IPS DF 19.7 (cell line): ENCODE measurements at regions not wholly inside any gene's neighbourhood (a gene's known extent, or its start where the extent isn't known, plus 50 kb on each side); places are given as distances from the start of the nearest gene placed in this dataset.
"Not testable (repeated sequence)": the region's sequence is repeated elsewhere in the genome, so short reads cannot be mapped to it uniquely, and the experiment has no call there.

ENCODE experiments used
- DNase-seq: peaks from one replicate; pipeline ENCODE4 v3.0.0-alpha.2; 2013; ENCODE audit warnings: low read depth, low spot score

DNA sequence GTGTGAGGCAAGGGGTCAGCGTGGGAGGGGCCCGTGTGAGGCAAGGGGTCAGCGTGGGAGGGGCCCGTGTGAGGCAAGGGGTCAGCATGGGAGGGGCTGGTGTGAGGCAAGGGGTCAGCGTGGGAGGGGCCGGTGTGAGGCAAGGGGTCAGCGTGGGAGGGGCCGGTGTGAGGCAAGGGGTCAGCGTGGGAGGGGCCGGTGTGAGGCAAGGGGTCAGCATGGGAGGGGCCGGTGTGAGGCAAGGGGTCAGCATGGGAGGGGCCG is 119.2 kb downstream of the SEPTIN14 start:
- DNase-seq, result not testable (repeated sequence)

DNA sequence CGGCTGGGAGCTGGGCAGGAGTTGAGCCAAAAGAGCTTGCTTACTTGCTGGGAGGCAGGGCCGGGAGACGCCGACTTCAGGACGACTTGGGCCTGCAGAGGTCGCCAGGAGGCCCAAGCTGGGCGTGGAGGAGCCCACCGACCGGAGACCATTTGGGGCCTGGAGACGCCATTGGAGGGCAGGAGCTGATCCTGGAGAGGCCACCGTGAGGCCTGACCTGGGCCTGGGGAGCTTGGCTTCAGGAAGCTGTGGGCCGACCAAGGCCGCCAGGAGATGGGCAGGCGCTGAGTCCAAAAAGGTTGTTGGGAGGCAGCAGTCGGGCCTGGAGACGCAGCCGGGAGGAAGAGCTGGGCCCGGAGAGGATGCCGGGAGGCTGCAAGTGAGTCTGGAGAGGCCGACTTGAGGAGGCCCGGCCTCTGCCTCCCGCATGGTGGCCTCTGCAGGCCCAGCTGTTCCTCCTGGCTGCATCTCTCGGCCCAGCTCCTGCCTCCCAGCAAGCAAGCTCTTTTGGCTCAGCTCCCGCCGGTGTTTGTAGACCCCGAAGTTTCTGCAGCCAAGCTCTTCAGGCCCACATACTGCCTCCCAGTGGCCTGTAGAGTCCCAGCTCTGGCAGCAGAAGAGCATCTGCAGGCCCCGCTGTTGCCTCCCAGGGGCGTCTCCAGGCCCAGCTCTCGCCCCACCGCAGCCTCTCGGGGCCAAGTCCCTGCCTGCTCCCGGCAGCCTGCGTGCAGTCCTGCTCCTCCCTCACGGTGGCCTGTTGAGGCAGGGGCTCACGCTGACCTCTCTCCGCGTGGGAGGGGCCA is 119.7 kb downstream of the SEPTIN14 start:
- not testable (repeated sequence) for DNase-seq

DNA sequence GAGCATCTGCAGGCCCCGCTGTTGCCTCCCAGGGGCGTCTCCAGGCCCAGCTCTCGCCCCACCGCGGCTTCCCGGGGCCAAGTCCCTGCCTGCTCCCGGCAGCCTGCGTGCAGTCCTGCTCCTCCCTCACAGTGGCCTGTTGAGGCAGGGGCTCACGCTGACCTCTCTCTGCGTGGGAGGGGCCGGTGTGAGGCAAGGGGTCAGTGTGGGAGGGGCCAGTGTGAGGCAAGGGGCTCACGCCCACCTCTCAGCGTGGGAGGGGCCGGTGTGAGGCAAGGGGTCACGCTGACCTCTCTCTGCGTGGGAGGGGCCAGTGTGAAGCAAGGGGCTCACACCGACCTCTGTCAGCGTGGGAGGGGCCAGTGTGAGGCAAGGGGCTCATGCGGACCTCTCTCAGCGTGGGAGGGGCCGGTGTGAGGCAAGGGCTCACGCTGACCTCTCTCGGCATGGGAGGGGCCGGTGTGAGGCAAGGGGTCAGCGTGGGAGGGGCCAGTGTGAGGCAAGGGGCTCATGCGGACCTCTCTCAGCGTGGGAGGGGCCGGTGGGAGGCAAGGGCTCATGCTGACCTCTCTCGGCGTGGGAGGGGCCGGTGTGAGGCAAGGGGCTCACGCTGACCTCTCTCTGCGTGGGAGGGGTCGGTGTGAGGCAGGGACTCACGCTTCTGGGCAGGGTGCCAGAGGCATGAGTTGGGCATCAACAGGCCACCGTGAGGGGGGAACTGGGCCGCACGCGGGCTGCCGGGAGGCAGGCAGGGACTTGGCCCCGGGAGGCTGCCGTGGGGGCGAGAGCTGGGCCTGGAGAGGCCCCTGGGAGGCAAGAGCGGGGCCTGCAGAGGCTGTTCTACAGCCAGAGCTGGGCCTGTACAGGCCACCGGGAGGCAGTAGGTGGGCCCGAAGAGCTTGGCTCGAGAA is 120.6 kb downstream of the SEPTIN14 start:
- DNase-seq, result not testable (repeated sequence)

DNA sequence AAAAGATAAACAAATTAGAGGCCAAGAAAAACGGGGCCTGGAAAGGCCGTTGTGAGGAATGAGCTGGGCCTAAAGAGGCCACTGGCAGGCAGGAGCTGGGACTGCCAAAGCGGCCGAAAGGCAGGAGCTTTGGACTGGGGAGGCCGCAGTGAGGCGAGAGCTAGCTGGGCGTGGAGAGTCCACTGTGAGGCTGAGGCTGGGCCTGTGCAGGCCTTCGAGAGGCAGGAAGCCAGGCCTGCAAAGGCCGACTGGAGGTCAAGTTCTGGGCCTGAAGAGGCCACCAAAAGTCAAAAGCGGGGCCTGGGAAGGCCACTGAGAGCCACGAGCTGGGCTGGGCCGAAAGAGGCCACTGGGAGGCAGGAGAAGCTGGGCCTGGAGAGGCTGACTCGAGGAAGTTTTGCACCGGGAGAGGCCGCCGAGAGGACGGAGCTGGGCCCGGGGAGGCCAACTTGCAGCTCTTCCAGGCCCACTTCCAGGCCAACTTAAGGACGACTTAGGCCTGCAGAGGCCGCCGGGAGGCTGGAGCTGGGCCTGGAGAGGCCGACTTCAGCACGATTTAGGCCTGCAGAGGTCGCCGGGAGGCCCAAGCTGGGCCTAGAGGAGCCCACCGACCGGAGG is 121.8 kb downstream of the SEPTIN14 start:
- DNase-seq, result not testable (repeated sequence)

DNA sequence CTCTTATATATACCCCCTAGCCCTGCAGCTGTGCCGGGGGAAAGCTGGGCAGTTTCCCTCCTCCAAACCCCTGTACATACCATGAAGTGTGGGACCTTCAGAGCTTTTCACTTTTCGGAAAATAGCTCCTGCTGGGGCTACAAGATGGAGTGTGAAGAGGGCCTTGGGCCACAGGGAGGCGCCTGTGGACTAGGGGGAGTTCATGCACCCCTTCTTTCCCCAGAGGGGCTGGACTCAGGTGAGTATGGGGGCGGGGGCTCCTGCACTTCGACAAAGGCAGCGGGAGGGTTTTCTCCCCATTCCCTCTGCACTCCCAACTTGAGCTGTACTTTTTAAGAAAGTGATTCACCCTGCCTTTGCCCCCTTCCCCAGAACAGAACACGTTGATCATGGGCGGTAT is 122.5 kb downstream of the SEPTIN14 start:
- DNase-seq, result not testable (repeated sequence)

DNA sequence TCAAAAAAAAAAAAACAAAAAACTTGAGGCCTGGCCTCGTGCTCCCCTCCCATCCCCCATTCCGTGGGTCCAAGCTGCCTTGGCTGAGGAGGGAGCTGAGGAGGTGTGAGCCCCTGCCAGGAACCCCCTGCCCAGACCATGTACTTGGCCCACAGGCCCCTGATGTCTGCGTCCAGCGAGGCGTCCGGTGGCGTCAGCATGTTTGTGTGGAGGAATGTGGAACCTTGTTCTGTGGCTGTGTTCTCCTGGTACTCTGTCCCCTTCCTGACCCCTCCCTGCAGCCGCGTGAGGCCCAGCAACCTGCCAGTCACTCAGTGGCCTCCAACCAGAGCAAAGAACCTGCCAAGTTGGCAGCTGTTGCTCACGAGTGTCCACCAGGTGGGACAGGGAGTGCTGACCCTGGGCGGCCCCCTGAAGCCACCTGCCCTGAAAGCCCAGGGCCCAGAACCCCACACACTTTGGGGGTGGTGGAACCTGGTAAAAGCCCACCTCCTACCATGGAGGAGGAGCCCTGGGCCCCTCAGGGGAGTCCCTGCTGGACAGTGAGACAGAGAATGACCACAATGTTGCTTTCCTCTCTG is 125.8 kb downstream of the SEPTIN14 start:
- not testable (repeated sequence) for DNase-seq

DNA sequence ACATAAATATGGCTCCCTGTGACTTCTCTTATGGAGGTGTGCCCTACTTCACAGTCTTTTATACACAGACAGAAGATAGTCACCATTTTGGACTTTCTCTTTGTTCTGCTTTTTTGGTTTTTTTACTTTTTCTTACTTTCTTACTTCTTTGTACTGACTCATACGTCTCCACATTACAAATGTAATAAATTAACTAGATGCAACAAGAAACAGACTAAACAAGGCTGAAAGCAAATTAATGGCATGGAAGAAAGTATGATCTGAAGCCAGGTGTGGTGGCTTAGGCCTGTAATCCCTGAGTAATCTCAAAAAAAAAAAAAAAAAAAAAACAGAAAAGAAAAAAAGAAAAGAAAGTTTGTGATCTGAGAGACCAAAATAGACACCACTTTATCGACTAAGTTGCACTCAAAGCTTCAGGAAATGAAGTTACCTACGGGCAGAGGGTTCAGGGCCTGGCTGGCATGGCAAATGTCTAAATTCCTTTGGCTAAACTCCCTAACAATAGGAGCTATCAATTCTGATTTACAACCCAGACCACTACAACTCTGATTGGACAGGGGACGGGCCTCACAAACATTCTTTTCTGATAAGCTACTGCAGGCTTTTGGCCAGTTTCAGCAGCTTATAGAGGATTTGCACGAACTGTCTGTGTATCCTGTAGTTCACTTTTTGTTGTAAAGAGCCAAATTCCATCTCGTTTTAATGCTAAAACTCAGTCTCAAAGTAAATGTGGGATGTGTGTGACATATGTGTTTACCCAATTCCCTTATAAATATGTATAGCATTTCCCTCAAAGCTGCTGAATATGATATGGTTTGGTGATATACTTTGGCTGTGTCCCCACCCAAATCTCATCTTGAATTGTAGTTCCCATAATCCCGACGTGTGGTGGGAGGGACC is 129.1 kb downstream of the SEPTIN14 start:
- DNase-seq, result no peak

DNA sequence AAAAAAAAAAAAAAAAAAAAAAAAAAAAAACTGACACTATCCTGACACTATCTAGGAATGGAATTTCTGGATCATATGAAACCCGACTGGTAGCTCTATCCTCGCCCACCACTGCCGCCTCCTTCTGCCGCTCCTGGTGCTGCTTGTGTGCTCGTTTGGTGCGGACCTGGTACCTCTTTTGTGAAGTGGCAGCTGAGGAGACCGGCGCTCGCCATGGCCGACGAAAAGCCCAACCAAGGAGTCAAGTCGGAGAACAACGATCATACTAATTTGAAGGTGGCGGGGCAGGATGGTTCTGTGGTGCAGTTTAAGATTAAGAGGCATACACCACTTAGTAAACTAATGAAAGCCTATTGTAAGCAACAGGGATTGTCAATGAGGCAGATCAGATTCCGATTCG is 130.6 kb downstream of the SEPTIN14 start:
- DNase-seq, result no peak

DNA sequence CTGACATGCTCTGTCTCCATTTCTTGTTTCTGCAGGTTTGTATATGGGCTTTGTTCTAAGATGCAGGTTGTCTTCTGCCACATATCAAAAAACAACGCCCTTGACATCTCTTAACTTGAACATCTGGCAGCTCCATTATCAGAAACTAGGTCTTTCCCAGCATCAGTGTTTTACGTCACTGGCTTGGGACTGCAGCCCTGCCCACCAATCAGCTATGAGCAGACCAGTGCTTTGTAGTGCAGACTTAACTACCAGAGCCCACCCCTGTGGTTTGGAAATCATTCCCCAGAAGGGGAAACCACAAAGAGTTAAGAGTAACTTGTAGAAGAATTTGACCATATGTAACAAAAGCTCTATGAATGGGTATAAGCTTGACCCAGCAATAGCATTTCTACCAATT is 132.4 kb downstream of the SEPTIN14 start:
- no peak for DNase-seq

DNA sequence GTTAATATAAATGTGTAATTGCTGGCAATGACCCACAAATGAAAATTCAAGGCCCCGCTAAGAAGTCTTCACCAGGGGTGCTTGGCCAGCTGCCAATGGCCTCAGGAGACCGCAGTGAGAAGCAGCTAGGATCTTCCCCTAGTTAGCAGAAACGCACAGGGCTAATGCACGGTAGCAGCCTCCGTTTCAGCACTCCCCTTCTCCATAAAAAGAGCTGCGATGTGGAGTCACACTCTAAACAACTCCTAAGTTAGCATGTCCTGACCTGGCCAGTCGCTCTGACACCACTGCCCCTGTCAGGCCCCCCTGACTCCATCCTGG is 139.0 kb downstream of the SEPTIN14 start:
- no peak for DNase-seq

DNA sequence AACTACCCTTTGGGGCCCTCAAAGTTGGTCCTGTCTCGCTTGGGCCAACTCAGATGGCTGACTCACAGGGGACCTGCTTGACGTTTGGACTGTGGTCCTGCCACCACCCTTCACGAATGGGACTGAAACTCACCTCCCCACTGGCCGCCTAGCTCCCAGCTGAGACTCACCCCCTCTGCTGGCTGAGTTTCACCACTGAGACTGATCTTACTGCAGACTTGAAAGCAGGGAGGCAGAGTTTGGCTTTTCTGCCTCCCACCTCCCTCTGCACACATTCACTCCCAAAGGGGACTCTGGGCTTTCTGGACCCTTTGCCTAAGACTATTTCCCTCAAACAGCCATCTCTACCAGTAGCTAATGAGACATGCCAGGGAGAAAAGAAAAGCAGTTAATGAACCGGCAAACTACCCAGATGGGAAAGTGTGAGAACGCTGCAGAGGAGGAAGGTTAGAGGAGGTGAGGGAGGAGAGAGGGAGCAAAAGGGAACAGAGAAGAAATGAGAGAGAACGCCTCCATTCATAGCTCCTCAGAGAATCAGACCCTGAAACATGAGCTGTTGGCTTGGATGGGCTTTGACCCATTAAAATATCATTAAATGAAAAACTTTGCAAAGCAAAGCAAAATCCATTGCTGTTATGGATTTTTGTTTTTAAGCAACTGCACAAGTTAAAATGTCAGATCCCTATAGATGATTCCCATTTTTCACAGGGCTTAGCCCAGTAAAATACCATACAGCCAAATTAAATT is 139.5 kb downstream of the SEPTIN14 start:
- not testable (repeated sequence) for DNase-seq

DNA sequence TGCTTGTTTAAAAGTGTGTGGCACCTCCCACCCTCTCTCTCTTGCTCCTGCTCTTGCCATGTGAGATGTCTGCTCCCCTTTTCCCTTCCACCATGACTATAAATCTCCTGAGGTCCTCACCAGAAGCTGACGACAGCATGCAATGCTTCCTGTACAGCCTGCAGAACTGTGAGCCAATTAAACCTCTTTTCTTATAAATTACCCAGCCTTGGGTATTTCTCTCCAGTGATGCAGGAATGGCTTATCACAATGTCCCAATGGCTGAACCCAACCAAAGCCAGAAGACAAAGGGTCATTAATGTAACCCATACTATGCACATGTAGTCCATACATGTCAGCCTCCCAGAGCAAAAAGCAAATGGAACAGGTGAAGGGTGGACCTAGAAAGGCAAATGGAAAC is 141.5 kb downstream of the SEPTIN14 start:
- not testable (repeated sequence) for DNase-seq

DNA sequence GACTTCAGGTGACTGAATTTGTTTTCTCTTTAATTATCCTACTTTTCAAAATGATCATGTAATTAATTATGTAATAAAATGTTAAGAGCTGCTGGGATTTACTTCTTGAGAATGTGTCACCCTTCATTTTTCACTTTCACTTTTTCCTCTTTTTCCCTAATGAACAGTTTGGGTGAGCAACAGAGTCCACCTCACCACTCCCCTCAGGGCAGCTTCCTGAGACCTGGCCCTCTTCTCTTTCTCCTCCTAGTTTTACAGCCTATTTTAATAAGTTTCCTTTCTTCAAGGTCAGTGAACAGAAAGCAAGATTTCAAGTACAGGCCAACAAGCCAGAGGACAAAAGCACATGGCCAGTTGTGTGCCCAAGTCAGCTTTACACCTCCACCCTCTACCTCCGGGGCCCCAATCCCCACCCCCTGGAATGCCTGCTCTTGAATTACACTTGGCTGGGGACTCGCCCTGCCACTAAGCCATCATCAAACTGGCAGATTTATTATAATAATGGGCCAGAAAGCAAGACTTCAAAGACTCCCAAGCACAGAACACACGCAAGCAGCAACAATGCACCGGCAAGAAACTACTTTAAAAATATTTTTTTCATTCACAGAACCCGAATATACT is 143.1 kb upstream of the VOPP1 start:
- DNase-seq, result not testable (repeated sequence)

DNA sequence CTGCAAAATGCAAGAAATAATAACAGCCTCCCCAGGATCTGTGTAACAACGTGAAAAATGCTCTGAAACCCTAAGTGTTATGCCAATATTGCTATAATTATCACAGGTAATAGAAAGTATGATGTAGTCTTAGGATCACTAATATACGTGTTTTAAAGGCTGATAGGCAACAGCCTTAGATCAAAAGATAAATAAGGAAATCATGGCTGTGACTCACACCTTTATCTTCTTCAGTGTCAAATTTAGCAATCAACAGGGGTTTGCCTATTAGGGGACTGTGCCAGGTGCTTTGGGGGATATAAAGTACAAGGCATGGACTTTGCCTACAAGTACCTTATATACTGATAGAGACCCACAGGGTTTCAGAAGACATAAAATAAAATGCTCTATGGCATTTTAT is 142.1 kb upstream of the VOPP1 start:
- not testable (repeated sequence) for DNase-seq

DNA sequence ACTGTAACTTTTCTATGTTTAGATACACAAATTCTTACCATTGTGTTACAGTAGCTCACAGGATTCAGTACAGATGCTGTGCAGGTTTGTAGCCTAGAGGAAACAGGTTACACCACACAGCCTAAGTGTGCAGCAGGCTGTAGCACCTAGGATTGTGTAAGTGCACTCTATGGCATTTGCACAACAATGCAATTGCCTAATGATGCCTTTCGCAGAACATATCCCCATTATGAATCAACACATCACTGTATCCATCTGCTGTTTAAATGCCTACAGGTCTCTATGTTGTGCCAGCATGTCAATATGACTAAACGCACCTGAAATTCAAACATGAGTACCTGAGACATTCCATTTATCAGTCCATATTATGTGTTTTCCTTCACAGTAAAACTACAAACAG is 138.0 kb upstream of the VOPP1 start:
- DNase-seq, result not testable (repeated sequence)

DNA sequence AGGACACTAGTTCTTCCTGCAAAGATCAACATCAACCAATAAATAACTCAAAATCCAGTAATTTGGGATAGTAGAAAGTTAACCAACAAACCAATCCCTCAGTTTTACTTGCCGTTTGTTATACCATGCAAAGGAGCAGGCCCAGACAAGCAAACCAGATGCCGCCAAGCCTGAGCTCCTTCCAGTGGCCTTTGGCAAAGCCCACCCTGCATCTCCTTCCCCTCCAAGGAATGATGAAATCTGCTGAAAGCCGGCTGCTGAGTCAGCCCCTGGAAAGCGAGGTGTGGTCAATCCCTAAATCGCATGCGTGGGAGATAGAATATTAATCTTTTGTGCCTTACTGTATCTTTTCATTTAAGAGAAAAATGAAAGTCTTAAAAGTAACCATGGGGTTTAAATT is 135.7 kb upstream of the VOPP1 start:
- not testable (repeated sequence) for DNase-seq

DNA sequence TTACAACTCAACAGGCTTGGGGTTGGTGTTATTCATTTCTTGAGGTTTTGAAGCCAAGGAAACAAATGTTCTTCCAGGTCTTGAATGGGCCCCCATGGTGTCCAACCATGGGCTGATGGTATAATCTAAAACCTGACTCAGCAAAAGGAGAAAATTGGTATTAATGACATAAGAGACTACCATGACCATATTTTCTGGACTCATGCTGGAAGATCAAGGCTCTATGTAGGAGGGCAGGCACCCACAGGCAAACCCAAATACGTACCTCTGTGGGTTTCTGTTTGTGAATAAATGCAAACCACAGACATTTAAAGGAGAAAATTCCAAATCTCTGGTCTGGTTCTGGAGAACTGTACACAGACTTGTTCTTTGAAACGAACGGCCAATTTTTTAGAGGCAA is 135.1 kb upstream of the VOPP1 start:
- DNase-seq, result not testable (repeated sequence)

DNA sequence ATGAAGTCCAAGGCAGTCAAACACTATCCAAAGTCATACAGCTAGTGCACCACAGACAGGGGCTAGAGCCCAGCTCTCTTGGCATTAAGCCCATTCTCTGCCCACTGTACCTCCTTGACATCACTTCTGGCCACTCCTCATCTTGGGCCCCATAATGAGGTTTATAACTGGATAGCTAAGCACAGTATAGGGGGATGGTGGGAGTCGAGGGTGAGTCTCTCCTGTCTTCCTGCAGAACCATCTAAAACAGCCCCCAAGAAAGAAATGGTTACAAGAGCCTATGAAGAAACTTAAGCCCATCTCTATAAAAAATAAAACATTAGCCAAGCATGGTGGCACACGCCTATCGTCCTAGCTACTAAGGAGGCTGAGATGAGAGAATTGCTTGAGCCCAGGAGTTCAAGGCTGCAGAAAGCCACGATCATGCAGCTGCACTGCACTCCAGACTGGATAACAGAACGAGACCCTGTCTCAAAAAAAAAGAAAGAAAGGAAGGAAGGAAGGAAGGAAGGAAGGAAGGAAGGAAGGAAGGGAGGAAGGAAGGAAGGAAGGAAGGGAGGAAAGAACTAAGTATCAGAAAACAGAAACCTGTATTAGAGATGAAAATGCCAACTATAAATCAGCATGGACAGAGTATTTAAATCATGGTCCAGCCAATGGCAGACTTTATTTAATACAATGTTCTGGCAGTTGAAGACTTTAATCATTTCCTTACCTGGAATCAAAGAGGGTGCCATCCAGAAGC is 134.3 kb upstream of the VOPP1 start:
- not testable (repeated sequence) for DNase-seq

DNA sequence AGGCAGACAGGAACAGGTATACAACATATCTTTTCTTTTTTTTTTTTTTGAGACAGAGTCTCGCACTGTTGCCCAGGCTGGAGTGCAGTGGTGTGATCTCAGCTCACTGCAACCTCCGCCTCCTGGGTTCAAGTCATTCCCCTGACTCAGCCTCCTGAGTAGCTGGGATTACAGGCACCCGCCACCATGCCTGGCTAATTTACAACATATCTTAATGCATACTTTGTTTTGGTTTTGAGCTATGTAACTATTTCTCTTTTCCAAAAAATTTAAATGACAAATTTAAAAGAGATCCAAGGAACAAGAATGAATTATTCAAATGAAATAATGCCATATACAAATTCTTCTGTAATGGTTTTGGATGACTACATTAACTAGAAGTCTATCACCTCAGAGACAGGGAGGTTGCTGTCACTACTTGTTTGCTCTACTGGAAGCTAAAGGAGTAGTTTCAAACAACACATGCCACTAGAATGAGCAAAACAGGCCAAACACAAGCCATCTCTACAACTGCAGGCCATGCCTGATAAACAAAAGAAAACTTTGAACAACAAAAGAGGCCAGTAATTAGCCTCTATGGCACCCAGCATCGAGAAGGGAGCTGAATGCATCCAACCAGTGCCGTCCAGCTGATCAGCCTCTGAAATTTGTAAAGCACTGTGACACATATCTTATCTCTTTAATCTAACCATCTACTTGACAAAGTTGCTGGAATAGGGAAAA is 133.6 kb upstream of the VOPP1 start:
- DNase-seq, result not testable (repeated sequence)
